B cell (primary cell): ENCODE measurements at regions not wholly inside any gene's neighbourhood (a gene's known extent, or its start where the extent isn't known, plus 50 kb on each side); places are given as distances from the start of the nearest gene placed in this dataset.

Experiments
- ATAC-seq: fragments of 200-7000 bp; cut with Tn5 transposase; one replicate; pipeline ENCODE4 v1.10.0; 2021; ENCODE audit warnings: low read depth, mild to moderate bottlenecking, moderate number of reproducible peaks, moderate library complexity
- CTCF ChIA-PET: fragments of 350-600 bp; sonication (Branson Sonifier 250); formaldehyde crosslinking; loops from one replicate; lab custom pipeline; 2021; ENCODE audit warnings: antibody characterized with exemption, inconsistent platforms; lab: Charles Lee
- POLR2A ChIA-PET: fragments of 350-600 bp; sonication (Branson Sonifier 250); formaldehyde crosslinking; loops from one replicate; lab custom pipeline; 2021; ENCODE audit warnings: antibody characterized with exemption; lab: Charles Lee
- DNase-seq: peaks from one replicate; pipeline ENCODE4 v3.0.0; 2013
- H2AFZ ChIP-seq: 2 replicates; pipeline ENCODE4 v1.6.1; 2012; ENCODE audit warnings: mild to moderate bottlenecking, low read depth, low read length; ENCODE audit not compliant: insufficient read depth, poor library complexity, severe bottlenecking
- H3K27ac ChIP-seq, 2 donors: 1 replicate in 1 of 2; 2 replicates in 1 of 2; pipeline ENCODE4 v1.5.1; 2012 to 2013; ENCODE audit warnings: low read length in 2 of 2, mild to moderate bottlenecking in 2 of 2, moderate library complexity in 1 of 2
- H3K27me3 ChIP-seq, 4 experiments: fragments of 200-600 bp in 1 of 4; sonication (generic) in 1 of 4; replicated peaks in 1 of 4; 1 replicate in 2 of 4; 2 replicates in 2 of 4; pipeline versions ENCODE4 v1.6.1 to v1.7.0; 2013 to 2016; ENCODE audit warnings: low read length in 3 of 4, mild to moderate bottlenecking in 2 of 4, mixed read lengths in 1 of 4, moderate library complexity in 1 of 4; ENCODE audit not compliant: insufficient read depth in 4 of 4, control insufficient read depth in 3 of 4; ENCODE audit errors: control extremely low read depth in 1 of 4
- H3K36me3 ChIP-seq, 2 experiments: replicated peaks in 1 of 2; 1 replicate in 1 of 2; 2 replicates in 1 of 2; pipeline versions ENCODE4 v1.6.1 to v1.7.1; 2013; ENCODE audit warnings: low read length in 1 of 2; ENCODE audit not compliant: insufficient read depth in 2 of 2, control insufficient read depth in 1 of 2; ENCODE audit errors: control extremely low read depth in 1 of 2, extremely low read depth in 1 of 2
- H3K4me1 ChIP-seq, 2 donors: fragments of 200-600 bp in 1 of 2; sonication (generic) in 1 of 2; 1 replicate in 1 of 2; 2 replicates in 1 of 2; pipeline versions ENCODE4 v1.5.1 to v1.6.1; 2013 to 2017; ENCODE audit warnings: low read length in 2 of 2; ENCODE audit not compliant: control insufficient read depth in 2 of 2, insufficient read depth in 2 of 2
- H3K4me2 ChIP-seq: replicated peaks from 2 replicates; pipeline ENCODE3; 2012; ENCODE audit warnings: mild to moderate bottlenecking, low read depth, low read length; ENCODE audit not compliant: poor library complexity, severe bottlenecking
- H3K4me3 ChIP-seq, 5 experiments: fragments of 200-600 bp in 1 of 5; sonication (generic) in 1 of 5; 1 replicate in 3 of 5; 2 replicates in 2 of 5; pipeline versions ENCODE4 v1.5.1 to v1.7.0; 2011 to 2016; ENCODE audit warnings: low read length in 4 of 5, mild to moderate bottlenecking in 4 of 5, low read depth in 2 of 5, control low read depth in 1 of 5, moderate library complexity in 1 of 5; ENCODE audit not compliant: insufficient read depth in 1 of 5; ENCODE audit errors: control extremely low read depth in 1 of 5, extremely low read depth in 1 of 5
- H3K79me2 ChIP-seq: fragments of 200-600 bp; sonication (generic); one replicate; pipeline ENCODE4 v1.6.0; 2016; ENCODE audit warnings: low read length; ENCODE audit not compliant: control insufficient read depth, insufficient read depth
- H3K9ac ChIP-seq: fragments of 200-600 bp; sonication (generic); 2 replicates; pipeline ENCODE4 v1.6.1; 2017; ENCODE audit warnings: mild to moderate bottlenecking, low read length, moderate library complexity
- H3K9me3 ChIP-seq, 3 donors: one replicate each; pipeline versions ENCODE4 v1.6.1 to v1.7.1; 2013; ENCODE audit warnings: low read length in 2 of 3; ENCODE audit not compliant: control insufficient read depth in 2 of 3, insufficient read depth in 1 of 3; ENCODE audit errors: control extremely low read depth in 1 of 3
- H4K20me1 ChIP-seq: 2 replicates; pipeline ENCODE4 v1.6.0; 2012; ENCODE audit warnings: mild to moderate bottlenecking, low read length; ENCODE audit not compliant: insufficient read depth, control insufficient read depth, poor library complexity, severe bottlenecking
- H3K27ac Mint-ChIP-seq: one replicate; pipeline ENCODE4 v1.8.0; 2021; ENCODE audit warnings: mixed read lengths
- H3K27me3 Mint-ChIP-seq: one replicate; pipeline ENCODE4 v1.8.0; 2021; ENCODE audit warnings: mixed read lengths
- H3K4me1 Mint-ChIP-seq: one replicate; pipeline ENCODE4 v1.8.0; 2021; ENCODE audit warnings: mixed read lengths
- H3K4me3 Mint-ChIP-seq: one replicate; pipeline ENCODE4 v1.8.0; 2021; ENCODE audit warnings: mixed read lengths
- H3K9me3 Mint-ChIP-seq: one replicate; pipeline ENCODE4 v1.8.0; 2022; ENCODE audit warnings: mixed read lengths; ENCODE audit not compliant: insufficient read depth
- CTCF ChIP-seq: fragments of 200-600 bp; IDR thresholded peaks from one replicate; pipeline ENCODE4 v1.8.0; 2022; ENCODE audit warnings: antibody characterized with exemption, mild to moderate bottlenecking
- EZH2 ChIP-seq: IDR thresholded peaks from 2 replicates; pipeline ENCODE4 v1.6.1; 2012; ENCODE audit warnings: borderline replicate concordance, low read depth, mild to moderate bottlenecking, moderate library complexity, low read length; ENCODE audit not compliant: insufficient read depth, poor library complexity, severe bottlenecking
- WGBS: methylation state at CpG from one replicate; pipeline ENCODE4 v1.1.5; 2013; ENCODE audit warnings: missing lambda C conversion rate; ENCODE audit not compliant: insufficient coverage; 5-methylcytosine and 5-hydroxymethylcytosine counted together
- intact Hi-C: fragments of 100-400 bp; cut with micrococcal nuclease; formaldehyde crosslinking; loops from one replicate; pipeline ENCODE4 v1.10.0; 2022

- TF ChIP-seq CTCF (no peak), EZH2 (no peak)
- Histone ChIP-seq H4K20me1 (no peaks in the 10 kb centered on the region), H3K4me3 (no peak overlapping the region), H3K4me1 (no peaks in the 10 kb centered on the region), H3K36me3 (no peaks in the 10 kb centered on the region), H3K79me2 (no peaks in the 10 kb centered on the region), H3K4me2 (no peak overlapping the region), H3K9ac (no peak overlapping the region), H3K9me3 (peaks cover 0 to 13% (median 0%) of the 10 kb centered on the region in 3 donors), H3K27ac (no peak overlapping the region), H2AFZ (no peak overlapping the region), H3K27me3 (no peaks in the 10 kb centered on the region)
- CTCF ChIA-PET = no interaction called here
- WGBS = 100% methylated on average over 1 of the region's 3 CpGs
- no peak overlapping the region for H3K4me3 Mint-ChIP-seq
- intact Hi-C loops = no loop called here
- H3K27ac Mint-ChIP-seq = no peak overlapping the region
- ATAC-seq (no peak), DNase-seq (no peak)
- POLR2A ChIA-PET = no interaction called here
- H3K4me1 Mint-ChIP-seq = peaks cover 4% of the 10 kb centered on the region
- no peaks in the 10 kb centered on the region for H3K27me3 Mint-ChIP-seq
- H3K9me3 Mint-ChIP-seq = no peaks in the 10 kb centered on the region
Observed at GRCh38 chr19:33888665-33889064, 92.0 kb downstream of the KCTD15 start.

GRCh38 chr19:33890569-33890968 lies 93.9 kb downstream of the KCTD15 start:
- ChIA-PET POLR2A (no interaction called here), CTCF (no interaction called here)
- Histone ChIP-seq H3K9ac (no peak overlapping the region), H3K27ac (no peak overlapping the region), H3K4me1 (no peaks in the 10 kb centered on the region), H3K4me3 (no peak overlapping the region), H4K20me1 (no peaks in the 10 kb centered on the region), H3K9me3 (peaks cover 0 to 7% (median 0%) of the 10 kb centered on the region in 3 donors), H3K36me3 (no peaks in the 10 kb centered on the region), H3K79me2 (no peaks in the 10 kb centered on the region), H2AFZ (no peak overlapping the region), H3K27me3 (no peaks in the 10 kb centered on the region), H3K4me2 (no peak overlapping the region)
- Mint-ChIP-seq H3K27ac (no peak overlapping the region), H3K4me1 (no peaks in the 10 kb centered on the region), H3K27me3 (peaks cover 10% of the 10 kb centered on the region), H3K4me3 (no peak overlapping the region), H3K9me3 (no peaks in the 10 kb centered on the region)
- ATAC-seq (no peak), DNase-seq (no peak)
- intact Hi-C loops = no loop called here
- 100% methylated on average over 2 of the region's 2 CpGs for WGBS
- TF ChIP-seq EZH2 (no peak), CTCF (no peak)
